Stimulated activated CD8-positive, alpha-beta memory T cell treated with anti-CD3 and anti-CD28 coated beads, Interleukin-15, amount 100 ng/mL, for 24 hours (primary cell): ENCODE measurements at regions not wholly inside any gene's neighbourhood (a gene's known extent, or its start where the extent isn't known, plus 50 kb on each side); places are given as distances from the start of the nearest gene placed in this dataset.

Experiments
- DNase-seq: peaks from one replicate; pipeline ENCODE4 v3.0.0-alpha.2; 2020; ENCODE audit warnings: low read depth

DNA sequence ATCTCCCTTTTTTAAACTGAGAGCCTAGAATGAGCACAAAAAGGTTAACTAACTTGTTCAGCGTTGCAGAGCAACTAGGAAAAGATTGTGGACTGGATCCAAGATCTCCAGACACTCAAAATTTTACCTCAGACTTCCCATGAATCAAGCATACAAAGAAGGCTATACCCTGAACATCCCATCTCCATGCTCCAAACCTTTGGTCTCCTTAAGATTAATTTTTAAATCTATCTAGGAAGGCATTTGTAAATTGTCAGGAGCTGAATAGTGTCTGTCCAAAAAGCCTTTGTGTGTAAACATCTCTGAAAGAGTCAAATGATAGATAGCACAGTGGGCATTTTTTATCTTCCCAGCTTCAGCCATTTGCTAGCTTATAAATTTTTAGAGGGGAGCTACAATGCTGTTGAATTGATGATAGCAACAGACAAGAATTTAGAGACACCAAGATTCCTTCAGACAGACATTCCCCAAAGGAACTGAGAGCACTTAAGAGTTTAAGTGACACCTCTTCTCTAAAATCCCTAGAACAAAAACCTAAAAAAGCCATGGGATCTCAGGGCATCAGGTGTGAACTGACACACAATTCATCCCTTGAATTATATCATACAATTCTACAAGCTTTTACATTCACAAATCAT, 480.8 kb upstream of the FAM241A start:
- DNase-seq, result no peak

DNA sequence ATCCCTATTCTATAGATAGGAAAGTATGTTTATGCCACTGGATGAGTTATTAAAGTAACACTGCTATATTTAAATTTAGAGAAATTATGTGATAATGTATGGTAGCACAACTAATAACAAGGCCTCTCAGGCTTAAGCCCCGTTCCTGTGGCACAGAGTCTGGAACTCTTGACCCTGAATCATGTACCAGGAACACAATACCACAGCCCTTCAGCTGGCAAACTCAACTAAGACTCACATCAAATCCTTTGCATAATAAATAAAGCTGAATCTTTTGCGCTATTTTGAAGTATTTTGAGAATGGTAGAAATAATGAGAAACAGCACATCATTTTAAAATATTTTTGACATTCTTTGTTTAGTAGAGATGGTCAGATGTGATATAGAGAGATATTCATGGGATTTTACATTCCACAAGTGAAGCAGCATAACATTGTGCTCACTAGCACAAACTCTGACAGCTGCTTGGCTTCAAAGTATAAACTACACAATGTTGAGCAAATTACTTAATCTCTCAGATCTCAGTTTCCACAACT, 478.4 kb upstream of the FAM241A start:
- no peak for DNase-seq

GRCh38 chr4:111671756-111672155, 473.5 kb upstream of the FAM241A start:
- DNase-seq, result no peak

DNA sequence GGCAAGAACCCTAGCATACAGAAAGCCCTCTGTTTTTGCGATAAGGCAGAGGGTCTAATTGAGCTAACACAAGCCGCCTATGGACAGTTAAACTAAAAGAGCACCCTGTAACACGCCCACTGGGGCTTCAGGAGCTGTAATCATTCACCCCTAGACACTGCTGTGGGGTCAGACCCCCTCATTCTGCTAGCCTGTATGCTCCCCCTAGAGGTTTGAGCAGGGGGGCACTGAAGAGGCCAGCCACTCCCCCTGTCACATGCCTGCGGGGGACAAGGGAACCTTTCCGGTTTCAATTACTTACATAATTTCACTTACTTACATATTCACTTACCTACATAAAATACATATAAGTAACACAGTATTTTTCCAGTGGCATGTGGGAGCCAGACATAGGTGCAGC, 469.5 kb upstream of the FAM241A start:
- DNase-seq, result no peak

DNA sequence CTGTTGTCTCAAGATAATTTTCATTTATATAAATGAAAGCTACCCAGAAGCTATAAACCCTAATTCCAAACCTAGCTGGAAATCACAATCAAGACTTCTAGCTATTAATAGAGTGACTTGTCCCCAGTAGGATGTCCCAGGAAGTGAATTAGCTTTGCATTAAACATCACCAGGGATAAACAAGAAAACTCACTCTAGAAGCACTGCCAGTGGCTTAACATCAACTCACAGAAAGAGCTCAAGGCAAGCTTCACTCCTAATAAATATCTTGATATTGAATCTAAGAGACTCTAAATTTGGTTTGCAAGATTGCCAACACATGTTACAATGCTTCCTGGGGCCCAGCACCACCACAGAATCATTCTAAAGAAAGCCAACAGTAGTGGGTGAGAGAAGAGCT, 468.7 kb upstream of the FAM241A start:
- no peak for DNase-seq

GRCh38 chr4:111678479-111678878, 466.8 kb upstream of the FAM241A start:
- no peak for DNase-seq

GRCh38 chr4:111678908-111679307, 466.3 kb upstream of the FAM241A start:
- no peak for DNase-seq

GRCh38 chr4:111681270-111681669, 464.0 kb upstream of the FAM241A start:
- DNase-seq, result no peak

DNA sequence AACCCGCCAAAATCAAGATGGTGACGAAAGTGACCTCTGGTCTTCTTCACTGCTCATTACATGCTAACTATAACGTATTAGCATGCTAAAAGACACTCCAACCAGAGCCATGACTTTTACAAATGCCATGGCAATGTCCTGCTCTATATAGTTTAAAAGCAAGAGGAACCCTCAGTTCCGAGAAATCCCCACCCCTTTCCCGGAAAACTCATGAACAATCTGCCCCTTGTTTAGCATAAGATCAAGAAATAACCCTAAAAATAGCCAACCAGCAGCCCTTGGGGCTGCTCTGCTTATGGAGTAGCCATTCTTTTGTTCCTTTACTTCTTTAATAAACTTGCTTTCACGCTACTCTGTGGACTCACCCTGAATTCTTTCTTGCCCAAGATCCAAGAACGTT, 463.5 kb upstream of the FAM241A start:
- DNase-seq, result no peak

- DNase-seq, result no peak
These were observed 460.0 kb upstream of the FAM241A start for GRCh38 chr4:111685205-111685604.

DNA sequence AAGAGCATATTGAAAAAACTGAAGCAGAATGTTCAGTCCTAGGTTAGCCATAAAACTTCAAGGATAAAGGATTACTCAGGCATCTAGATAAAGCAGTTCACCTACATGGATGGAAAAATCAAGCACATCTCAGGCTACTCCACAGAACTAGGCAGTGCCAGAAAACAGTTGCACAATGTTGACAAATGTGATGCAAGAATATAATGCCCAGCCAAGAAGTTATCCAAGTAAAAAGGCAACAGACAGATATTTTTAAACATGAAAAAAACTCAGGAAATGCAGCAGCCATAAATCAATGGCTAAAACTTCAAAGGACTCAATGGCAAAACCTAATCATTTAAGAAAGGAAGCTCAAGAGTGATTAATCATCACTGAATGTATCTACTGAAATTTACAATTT, 456.0 kb upstream of the FAM241A start:
- no peak for DNase-seq

GRCh38 chr4:111689731-111690130, 455.5 kb upstream of the FAM241A start:
- no peak for DNase-seq

DNA sequence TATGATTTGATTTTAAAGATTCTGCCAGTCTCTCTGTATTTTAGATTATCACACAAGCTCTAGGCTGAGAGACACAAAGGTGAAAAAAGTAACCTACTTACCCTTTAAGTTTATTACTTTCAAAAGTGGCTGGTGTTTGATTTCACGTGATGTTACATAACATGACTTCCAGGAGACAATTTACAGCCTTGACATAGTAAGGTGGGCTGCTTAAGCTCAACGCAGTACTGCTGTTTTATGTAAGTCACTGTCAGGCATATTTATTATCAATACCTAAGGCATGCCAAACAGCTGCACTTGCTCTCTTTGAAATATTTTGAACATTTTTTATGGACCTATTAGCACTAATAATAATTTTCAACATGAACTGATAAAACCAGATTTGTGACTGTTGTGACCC, 451.5 kb upstream of the FAM241A start:
- DNase-seq, result no peak

DNA sequence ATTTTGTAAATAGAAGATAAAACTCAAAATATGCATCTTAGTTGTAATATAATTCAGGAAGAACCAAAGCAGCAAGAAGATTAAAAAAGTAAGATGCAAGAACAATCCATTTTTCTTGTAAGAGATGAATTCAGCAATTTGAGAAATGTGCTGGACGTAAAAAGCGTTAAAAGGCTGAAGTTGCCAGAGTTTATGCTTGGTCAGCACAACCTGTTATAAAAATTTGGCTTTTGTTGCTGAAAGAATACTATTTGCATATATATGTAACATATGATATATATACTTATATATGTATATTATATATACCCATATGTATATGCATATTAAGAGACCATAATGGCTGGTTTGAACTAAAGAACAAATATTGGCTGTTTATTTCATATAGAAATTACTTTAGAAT, 449.6 kb upstream of the FAM241A start:
- DNase-seq, result no peak

GRCh38 chr4:111696505-111696904, 448.7 kb upstream of the FAM241A start:
- no peak for DNase-seq

DNA sequence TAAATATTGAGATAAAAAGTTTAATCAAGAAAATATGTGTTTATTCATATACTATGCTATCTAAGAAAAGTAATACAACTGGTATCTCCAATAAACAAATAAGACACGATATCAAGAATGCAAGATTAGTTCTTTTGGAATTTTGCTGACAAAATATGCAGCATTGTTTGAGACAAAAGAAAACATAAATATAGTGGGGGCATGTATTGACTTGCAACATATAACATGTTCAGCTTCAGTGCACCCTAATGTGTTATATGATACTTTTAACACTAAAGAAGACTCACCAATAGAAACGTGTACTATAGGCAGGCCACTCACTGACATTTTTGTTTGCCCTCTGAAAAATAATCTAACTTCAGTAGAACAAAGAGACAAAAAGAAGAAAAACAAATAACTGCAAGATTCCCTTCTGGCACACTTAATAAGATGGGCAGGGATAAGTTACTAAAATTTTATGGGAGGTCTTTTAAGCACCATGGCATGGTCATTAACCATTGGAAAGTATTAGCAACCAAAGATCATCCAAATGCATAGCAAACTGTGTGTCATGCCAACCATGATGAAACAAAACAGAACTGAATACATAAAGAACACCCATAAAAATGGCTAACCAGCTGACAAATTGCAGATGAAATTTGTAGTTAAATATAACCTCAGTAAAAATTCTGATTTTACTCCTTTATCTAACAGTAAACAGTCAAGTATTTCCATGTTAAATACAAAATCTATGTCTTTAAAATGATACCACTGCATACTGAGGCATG, 447.9 kb upstream of the FAM241A start:
- DNase-seq, result no peak

- no peak for DNase-seq
These were observed 446.9 kb upstream of the FAM241A start for GRCh38 chr4:111698361-111698760.

DNA sequence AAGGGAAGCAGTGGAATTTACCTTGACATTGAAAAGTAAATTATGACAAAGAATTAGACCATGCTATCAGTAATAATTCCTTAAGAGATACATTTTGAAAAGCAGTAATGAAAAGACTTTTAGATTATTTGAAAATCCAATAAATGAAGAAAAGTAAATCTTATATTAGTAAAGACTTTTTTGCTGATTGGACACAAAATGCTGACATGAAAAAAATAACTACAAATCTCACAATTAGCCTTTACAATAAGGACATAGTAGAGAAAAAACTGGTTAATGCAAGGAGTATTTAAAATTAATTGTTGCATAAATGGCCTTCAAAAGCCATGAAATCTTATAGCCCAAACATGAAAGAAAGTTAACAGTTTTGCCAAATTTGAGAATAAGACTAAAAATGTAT, 446.1 kb upstream of the FAM241A start:
- DNase-seq, result no peak

DNA sequence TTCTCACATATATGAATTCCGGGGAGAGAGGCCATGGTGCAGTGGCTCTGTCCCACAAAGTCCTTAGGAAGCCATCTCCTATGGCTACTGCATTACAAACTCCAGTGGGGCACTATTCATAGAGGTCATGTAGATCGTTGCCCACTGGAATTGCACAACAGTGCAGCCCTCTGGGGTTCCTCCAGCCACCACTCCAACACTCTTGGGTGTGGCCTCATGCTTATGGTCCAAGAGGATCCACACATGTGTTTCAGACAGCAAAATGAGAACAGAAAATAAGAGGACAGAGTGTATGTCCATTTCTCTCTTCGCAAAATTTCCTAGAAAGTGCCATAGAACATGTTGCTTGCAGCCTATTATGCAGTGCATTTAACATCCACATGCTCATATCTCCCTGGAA, 444.2 kb upstream of the FAM241A start:
- no peak for DNase-seq

GRCh38 chr4:111707491-111707890, 437.8 kb upstream of the FAM241A start:
- no peak for DNase-seq

DNA sequence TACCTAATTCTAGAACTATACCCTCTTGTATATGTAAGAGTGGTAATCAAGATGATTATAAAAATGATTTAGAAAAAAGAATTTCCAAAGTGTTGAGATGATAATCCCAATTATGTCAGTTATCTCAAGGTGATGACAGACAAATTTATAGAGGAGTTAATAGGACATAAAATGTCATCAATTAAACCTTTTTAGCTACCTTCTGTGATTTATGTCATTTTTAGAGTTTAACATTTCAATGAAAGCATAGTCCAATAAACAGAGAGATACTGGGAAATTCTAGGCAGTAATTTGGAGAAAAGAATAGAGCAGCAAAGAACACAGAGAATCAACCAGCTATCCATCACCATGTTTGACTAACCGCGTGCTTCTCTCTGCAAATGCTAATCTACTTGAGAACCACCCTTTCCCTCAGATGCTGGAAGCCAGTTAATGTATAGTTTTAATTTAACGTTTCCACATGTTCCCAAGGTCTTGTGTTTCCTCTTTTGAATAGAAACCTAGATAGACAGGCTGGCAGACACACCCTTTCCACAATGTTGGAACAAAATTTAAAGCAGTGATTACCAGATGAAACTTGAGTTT, 433.1 kb upstream of the FAM241A start:
- DNase-seq, result no peak

DNA sequence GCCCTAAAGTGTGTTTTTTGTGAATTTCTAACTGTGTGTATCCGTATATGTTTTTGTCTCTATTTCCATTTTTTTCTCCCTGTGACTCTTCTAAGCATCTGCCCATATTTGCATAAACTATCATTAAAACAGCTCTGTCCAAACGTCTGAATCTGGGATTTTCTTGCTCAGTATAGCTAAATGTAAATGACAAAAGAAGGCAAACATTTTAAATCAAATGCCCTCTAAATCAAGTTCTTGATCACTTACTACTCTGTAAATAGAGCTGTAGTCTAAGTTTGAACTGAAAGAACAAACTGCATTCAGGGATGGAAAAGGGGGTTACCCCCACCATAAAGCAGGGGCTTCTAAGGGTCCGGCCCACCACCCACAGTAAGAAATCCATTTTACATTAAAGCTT, 432.0 kb upstream of the FAM241A start:
- DNase-seq, result no peak

- DNase-seq, result no peak
These were observed 427.3 kb upstream of the FAM241A start for GRCh38 chr4:111717921-111718320.
